ENCODE measurements at regions not wholly inside any gene's neighbourhood (a gene's known extent, or its start where the extent isn't known, plus 50 kb on each side); places are given as distances from the start of the nearest gene placed in this dataset.

GRCh38 chr11:92304271-92304670 lies 79.7 kb downstream of the FAT3 start:
- TF ChIP-seq POLR2A (IDR thresholded peaks at IDR 0.05; ENCODE audit: low read length) (no peak), GATA1 (IDR thresholded peaks at IDR 0.05; ENCODE audit: low read depth, low read length) (no peak)
